HEK293T (cell line): ENCODE measurements at regions not wholly inside any gene's neighbourhood (a gene's known extent, or its start where the extent isn't known, plus 50 kb on each side); places are given as distances from the start of the nearest gene placed in this dataset.

ENCODE experiments used
- BHLHE40 ChIP-seq: fragments of 450-650 bp; IDR thresholded peaks from 2 replicates; pipeline ENCODE4 v1.6.1; 2016; ENCODE audit warnings: mild to moderate bottlenecking, moderate library complexity, borderline replicate concordance
- FOXM1 ChIP-seq: fragments of 450-650 bp; IDR thresholded peaks from 2 replicates; pipeline ENCODE4 v1.6.1; 2017; ENCODE audit warnings: mild to moderate bottlenecking, borderline replicate concordance
- HDGF ChIP-seq: fragments of 450-650 bp; IDR thresholded peaks from 2 replicates; pipeline ENCODE4 v1.6.1; 2017; ENCODE audit warnings: antibody characterized with exemption, borderline replicate concordance
- L3MBTL2 ChIP-seq: fragments of 450-650 bp; conservative IDR thresholded peaks from 2 replicates; pipeline ENCODE4 v1.6.1; 2016; ENCODE audit warnings: mild to moderate bottlenecking
- SUZ12 ChIP-seq: fragments of 450-650 bp; IDR thresholded peaks from 2 replicates; pipeline ENCODE4 v1.6.1; 2016; ENCODE audit warnings: mild to moderate bottlenecking
- TF ChIP-seq, protein P1 (sequence below): fragments of 450-650 bp; IDR thresholded peaks from 2 replicates; pipeline ENCODE4 v1.6.1; 2016

DNA sequence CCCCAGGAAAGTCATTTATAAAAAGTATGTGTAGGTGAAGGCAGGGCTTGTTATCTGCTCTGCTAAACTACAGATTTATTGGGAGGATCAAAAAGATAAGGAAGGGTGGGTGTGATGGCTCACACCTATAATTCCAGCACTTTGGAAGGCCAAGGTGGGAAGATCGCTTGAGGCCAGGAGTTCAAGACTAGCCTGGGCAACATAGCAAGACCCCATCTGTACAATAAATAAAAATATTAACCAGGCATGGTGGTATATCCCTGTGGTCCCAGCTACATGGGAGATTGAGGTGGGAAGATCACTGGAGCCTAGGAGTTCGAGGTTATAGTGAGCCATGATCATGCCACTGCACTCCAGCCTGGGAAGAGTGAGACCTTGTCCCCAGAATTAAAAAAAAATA lies 86.4 kb downstream of the NENF start:
- TF ChIP-seq BHLHE40 (no peak), HDGF (no peak), L3MBTL2 (no peak), SUZ12 (no peak), FOXM1 (no peak)
- TF ChIP-seq, protein P1, sequence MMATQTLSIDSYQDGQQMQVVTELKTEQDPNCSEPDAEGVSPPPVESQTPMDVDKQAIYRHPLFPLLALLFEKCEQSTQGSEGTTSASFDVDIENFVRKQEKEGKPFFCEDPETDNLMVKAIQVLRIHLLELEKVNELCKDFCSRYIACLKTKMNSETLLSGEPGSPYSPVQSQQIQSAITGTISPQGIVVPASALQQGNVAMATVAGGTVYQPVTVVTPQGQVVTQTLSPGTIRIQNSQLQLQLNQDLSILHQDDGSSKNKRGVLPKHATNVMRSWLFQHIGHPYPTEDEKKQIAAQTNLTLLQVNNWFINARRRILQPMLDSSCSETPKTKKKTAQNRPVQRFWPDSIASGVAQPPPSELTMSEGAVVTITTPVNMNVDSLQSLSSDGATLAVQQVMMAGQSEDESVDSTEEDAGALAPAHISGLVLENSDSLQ = no peak
